ENCODE measurements at regions not wholly inside any gene's neighbourhood (a gene's known extent, or its start where the extent isn't known, plus 50 kb on each side); places are given as distances from the start of the nearest gene placed in this dataset.

DNA sequence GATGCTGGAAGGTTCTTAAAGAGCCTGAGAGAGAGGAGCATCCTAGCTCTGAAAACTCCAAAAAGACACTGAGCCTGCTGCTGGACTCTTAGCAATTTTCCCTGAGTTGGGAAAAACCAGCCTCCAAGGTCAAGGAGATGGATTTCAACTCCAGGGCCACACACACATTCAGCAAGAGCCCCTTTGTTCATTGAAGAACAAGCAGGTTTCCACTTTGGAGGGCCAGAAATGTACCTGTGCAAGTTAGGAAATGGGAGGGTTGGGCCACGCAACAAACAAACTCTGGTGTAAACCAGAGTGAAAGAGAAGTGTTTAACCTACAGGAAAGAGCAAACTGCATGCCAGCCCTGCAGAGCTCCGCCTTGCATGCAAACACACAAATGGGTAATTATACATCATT, 264.8 kb upstream of the RPL38 start:
- no peak for DNase-seq

GRCh38 chr17:73939806-73940205, 263.7 kb upstream of the RPL38 start:
- DNase-seq = no peak

GRCh38 chr17:73940511-73940910, 263.0 kb upstream of the RPL38 start:
- DNase-seq = no peak

- no peak for DNase-seq
Measured at GRCh38 chr17:73941919-73942530, 261.5 kb upstream of the RPL38 start.

DNA sequence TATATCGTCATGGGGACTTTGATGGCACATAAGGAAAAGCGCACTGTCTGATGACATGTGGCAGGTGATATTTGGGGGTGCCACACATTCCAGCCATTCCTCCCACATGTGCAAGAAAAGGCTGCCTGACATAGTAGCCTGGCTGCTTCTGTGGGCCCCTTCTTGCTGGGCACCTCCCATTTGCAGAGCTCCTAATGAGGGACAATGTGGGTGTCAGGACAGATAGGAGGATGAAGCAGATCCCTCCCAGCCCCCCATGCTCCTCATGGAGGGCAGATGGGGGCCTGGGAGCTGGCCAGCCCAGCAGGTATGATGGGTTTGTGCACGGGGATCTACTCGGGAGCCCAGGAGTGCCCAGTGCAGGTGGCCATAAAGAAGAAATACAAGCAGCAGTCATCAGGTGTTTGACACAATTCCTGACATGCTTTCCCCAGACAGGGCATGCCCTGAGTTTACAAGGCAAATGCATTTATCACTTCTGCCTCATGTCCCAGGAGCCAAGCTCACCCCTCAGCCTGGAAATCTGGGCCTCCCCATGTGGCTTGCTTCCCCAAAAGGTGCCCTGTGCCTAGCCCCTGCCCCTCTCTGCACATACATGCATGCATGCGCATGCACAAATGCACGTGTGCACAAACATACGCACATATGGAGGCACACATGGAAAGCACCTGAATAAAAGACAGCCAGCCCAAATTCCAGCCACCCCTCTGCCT, 260.6 kb upstream of the RPL38 start:
- DNase-seq = no peak

DNA sequence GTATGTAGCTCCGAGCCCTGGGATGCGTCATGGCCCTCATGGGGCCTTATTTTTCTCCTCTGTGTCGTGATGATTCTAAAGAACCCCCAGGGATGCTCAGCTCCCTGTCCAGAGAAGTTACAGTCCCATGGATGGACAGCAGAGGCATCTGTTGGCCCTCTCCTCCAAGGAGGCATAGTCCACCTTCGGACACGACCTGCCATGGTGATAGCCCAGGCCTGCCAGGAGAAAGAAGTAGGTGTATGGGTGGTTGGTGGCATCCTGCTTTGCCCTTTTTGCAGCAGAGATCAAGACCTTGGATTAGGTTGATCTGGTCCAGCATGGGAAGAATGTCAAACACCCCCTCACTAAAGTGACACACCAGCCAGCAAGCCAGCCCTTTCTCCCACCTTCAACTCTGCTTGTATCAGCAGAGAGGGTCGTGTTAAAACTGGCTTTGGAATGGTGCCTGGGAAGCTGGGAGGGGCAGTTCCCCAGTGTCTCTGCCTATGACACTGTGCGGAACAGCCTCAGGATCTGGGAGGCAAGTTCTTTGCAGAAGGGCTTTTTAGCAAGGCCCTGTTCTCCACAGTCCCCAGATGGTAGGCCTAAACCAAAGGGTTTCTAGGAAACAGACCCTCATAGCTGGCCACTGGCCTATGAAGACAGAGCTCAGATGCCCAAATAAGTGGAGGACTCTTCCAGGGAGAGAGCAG, 259.9 kb upstream of the RPL38 start:
- no peak for DNase-seq

DNA sequence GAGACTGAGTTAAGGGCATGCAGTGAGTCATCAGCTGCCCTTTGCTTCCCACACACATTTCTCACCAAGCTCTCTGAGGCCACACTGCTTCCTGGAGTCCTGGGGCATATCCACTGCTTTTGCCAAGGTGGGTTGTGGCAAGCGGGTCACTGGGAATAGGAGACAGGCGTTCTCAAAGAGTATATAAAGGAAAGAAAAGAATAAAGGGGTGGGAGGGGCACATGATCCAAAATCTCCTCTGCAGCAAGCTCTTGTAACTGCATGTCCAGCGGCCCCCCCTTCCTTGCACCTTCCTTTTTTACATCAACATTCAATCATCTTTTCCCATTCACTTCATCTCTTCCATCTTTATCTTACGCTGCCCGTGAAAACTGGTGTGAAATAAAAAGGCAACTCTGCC, 259.1 kb upstream of the RPL38 start:
- DNase-seq = no peak

- DNase-seq = no peak
Measured at GRCh38 chr17:73947281-73947965, 256.1 kb upstream of the RPL38 start.

DNA sequence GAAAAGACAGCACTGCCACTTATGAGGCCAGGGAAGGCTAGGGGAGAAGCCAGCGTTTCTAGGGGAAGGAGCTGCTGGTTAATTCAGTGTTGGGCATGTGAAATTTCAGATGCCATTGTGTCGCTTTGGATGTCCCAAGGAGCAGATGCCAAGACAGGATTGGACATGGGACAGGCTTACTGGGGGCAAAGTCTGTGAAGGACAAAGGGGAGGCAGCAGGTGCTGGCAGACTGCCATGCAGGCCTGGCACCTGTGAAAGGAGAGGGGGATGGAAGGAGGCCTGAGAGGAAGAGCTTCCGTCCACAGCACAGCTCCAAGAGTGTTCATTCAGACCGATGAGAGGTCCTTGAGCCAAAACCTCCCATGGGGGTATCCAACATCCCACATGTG, 255.5 kb upstream of the RPL38 start:
- DNase-seq = no peak

DNA sequence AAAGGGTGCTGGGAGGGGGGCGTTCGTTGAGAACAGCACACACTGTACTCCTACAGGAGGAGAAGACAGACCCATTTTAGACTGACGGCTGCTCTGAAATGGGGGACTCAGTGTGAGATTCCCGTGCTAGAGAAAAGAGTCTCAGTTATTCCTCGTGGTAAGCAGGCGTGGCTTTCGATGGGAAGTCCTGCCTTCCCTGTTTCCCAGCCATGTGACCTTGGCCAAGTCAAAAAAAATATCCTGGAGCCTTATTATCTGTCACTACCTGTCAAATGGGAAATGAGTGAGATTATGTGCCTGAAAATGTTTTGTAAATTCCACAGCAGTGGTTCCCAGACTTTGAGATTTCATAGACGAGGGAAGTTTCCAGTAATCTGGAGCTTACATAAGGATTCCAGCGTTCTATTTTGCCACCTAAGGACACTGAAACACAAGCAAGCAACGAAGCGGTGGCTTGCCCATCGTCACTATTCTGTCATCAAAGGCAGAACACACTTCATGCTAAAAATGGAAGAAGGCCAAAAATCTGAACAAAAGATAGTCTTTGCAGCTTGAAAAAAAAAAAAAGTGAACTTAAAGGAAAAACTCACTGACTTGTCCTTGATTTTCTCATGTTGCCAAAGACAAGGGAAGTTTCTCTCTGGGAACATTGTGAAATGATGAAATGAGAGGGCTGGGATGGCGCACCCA, 253.4 kb upstream of the RPL38 start:
- DNase-seq = no peak

GRCh38 chr17:73950593-73950914, 252.9 kb upstream of the RPL38 start:
- no peak for DNase-seq

DNA sequence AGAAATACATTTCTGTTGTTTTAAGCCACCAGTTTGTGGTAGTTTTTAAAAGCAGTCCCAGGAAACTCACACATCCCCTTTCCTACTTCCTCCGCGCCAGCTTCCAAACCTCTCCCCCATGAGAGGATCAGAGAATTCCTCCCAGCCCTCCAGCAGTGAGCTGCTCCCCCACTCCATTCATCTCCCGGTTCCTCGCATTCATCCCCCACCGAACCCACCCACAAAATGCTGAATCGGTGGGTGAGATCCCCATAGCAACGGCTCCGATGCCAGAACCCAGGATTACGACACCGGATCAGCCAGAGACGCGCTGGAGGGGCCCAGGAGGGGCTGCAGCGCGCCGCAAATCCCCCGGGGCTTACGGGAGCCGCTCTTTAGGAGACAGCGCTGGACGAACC, 251.4 kb upstream of the RPL38 start:
- no peak for DNase-seq

- peak; percentile 7 to 17 for DNase-seq
Measured at GRCh38 chr17:73952480-73953205, 250.8 kb upstream of the RPL38 start.

DNA sequence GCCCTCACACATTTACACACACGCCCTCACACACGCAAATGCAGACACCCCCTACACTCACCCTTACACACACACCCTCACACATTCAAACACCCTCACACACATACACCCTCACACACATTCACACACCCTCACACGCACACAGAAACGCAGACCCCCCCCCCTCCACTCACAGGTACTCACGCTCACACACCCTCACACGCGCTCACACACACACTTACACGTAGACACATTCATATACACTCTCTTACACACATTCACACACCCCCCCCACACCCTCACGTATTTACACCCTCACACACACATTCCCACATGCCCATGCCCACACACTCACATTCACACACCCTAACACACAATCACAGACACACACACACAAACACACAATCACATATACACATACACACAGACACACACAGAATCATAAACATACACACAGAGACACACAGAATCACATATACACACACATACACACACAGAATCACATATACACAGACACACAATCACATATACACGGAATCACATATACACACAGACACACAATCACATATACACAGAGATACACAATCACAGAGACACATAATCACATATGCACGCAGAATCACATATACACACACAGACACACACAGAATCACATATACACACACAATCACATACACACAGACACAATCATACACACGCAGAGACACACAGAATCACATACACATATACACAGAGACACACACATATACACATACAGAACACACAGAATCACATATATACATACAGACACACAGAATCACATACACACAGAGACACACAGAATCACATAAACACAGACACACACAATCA, 250.1 kb upstream of the RPL38 start:
- DNase-seq = no peak

GRCh38 chr17:73954951-73955350, 248.5 kb upstream of the RPL38 start:
- DNase-seq = no peak

DNA sequence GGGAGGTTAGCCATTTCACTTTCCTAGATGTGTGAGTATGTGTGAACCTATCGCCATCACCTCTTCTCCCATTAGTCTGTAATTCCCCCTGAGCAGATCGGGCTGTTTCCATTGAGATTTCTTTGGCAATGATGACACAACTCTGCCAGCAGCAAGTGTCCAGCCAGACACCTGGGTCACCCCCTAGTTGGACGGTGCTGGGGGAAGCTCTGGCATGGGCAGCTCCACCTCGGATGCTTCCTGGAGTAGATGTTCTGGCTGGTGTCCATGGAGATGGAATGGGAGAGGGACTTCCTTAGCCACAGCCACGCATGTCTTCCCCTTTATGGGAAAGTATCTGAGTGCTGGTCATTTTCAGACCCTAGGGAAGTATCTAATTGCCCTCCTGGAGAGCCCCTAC, 247.9 kb upstream of the RPL38 start:
- DNase-seq = no peak

DNA sequence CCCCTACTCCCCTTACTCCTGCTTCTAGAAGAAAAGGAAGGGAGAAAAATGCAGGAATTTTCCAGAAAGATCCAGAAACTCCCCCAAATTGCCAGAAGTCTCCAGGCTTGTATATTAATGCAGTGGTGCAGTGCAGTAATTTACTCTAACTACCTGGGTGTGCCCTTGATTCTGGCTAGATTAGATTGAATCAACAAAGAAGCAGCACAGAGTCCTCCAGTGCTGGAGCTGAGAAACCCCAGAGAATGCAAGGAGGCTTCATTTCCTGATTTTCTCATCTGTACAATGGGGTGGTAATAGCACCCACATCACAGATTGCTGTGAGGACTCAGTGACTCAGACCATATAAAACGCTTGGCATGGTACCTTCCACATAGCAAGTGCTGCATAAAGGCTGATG, 247.3 kb upstream of the RPL38 start:
- DNase-seq = no peak

GRCh38 chr17:73956595-73957465, 246.6 kb upstream of the RPL38 start:
- peak; percentile 33 to 39 for DNase-seq

DNA sequence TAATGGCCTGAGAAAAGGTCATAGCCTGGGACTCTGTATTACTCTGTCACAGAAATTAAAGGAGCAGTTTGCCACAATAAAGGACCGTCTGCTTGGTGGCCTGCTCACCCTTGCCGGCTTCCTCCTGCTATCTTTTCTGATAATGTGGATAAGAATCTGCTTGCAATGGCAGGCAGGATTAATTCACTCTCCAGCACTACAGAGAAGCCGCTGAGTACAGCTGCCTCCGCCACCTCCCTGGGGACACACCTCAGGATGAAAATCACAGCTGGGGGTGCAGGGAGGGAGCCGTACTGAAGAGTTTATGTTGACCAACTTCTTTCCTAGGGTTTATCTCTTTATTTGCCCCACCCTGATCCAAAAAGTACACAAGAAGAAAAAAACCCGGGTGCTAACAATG, 245.9 kb upstream of the RPL38 start:
- no peak for DNase-seq

- DNase-seq = no peak
Measured at GRCh38 chr17:73958453-73958852, 245.0 kb upstream of the RPL38 start.

GRCh38 chr17:73960469-73960868, 243.0 kb upstream of the RPL38 start:
- DNase-seq = no peak
